Testis (tissue), 2 donors: ENCODE measurements at regions not wholly inside any gene's neighbourhood (a gene's known extent, or its start where the extent isn't known, plus 50 kb on each side); places are given as distances from the start of the nearest gene placed in this dataset.

Experiments used
- POLR2A ChIP-seq: fragments of 450-650 bp; IDR thresholded peaks from one replicate; pipeline ENCODE4 v1.6.1; 2017; ENCODE audit warnings: antibody characterized with exemption, mild to moderate bottlenecking, moderate library complexity
- TF ChIP-seq, protein P1 (sequence below), 3 experiments: fragments of 450-650 bp in 2 of 3; fragments of 200-600 bp in 1 of 3; sonication (generic) in 1 of 3; IDR thresholded peaks; one replicate each; pipeline ENCODE4 v1.5.1; 2016 to 2019; ENCODE audit warnings: antibody characterized with exemption in 3 of 3, mild to moderate bottlenecking in 2 of 3, moderate library complexity in 1 of 3

DNA sequence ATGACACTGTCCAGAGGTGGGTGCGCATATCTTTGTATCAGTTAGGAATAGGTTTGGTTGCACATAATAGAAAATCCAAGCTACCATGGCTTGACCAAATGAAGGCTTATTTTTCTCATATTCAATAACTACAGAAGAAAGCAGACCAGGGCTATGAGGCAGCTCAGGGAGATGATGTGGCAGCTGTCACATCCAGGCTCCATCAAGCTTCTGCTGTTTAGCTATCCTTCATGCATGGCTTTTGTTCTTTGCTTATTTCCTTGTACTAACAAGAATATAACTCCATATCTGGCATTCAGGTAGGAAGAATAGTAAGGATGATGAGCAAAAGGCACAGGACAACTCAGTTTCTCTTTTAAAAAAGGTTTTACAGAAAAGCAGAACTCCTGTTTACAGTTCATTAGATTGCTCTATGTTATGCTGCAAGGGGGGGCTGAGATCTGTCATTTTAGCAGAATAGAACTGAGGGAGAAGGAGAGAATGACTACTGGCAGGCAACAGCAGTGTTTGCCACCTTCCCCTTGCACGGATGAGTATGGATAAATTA, 336.1 kb downstream of the MLLT3 start:
- TF ChIP-seq, protein P1, sequence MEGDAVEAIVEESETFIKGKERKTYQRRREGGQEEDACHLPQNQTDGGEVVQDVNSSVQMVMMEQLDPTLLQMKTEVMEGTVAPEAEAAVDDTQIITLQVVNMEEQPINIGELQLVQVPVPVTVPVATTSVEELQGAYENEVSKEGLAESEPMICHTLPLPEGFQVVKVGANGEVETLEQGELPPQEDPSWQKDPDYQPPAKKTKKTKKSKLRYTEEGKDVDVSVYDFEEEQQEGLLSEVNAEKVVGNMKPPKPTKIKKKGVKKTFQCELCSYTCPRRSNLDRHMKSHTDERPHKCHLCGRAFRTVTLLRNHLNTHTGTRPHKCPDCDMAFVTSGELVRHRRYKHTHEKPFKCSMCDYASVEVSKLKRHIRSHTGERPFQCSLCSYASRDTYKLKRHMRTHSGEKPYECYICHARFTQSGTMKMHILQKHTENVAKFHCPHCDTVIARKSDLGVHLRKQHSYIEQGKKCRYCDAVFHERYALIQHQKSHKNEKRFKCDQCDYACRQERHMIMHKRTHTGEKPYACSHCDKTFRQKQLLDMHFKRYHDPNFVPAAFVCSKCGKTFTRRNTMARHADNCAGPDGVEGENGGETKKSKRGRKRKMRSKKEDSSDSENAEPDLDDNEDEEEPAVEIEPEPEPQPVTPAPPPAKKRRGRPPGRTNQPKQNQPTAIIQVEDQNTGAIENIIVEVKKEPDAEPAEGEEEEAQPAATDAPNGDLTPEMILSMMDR (IDR thresholded peaks at IDR 0.05), result no peak
- no peak for TF ChIP-seq POLR2A
